ENCODE measurements at regions not wholly inside any gene's neighbourhood (a gene's known extent, or its start where the extent isn't known, plus 50 kb on each side); places are given as distances from the start of the nearest gene placed in this dataset.

- no peak for TF ChIP-seq ATF2 (IDR thresholded peaks at IDR 0.05; ENCODE audit: low read length)
- no peak for TF ChIP-seq ASH2L (IDR thresholded peaks at IDR 0.05; ENCODE audit: low read length)
- no peak for TF ChIP-seq KDM5A (IDR thresholded peaks at IDR 0.05; ENCODE audit: low read length)
- no peak for TF ChIP-seq NANOG (IDR thresholded peaks at IDR 0.05; ENCODE audit: insufficient read depth, low read depth, low read length, poor library complexity, severe bottlenecking)
Measured at GRCh38 chr15:38814891-38815290, 250.3 kb upstream of the RASGRP1 start (continued).
